22Rv1 (cell line): ENCODE measurements at regions not wholly inside any gene's neighbourhood (a gene's known extent, or its start where the extent isn't known, plus 50 kb on each side); places are given as distances from the start of the nearest gene placed in this dataset.

Source experiments
- H3K27ac ChIP-seq: fragments of 450-650 bp; 2 replicates; pipeline ENCODE4 v1.5.1; 2017
- CTCF ChIP-seq: fragments of 450-650 bp; IDR thresholded peaks from 2 replicates; pipeline ENCODE4 v1.5.1; 2017; ENCODE audit warnings: mild to moderate bottlenecking
- ZFX ChIP-seq: fragments of 450-650 bp; IDR thresholded peaks from 2 replicates; pipeline ENCODE4 v1.6.1; 2017; ENCODE audit warnings: antibody characterized with exemption, borderline replicate concordance

- H3K27ac ChIP-seq, result no peak overlapping the region
- TF ChIP-seq CTCF (no peak), ZFX (no peak)
These were observed 126.9 kb upstream of the KLF6 start for GRCh38 chr10:3911713-3912442.

GRCh38 chr10:3911241-3911640, 126.2 kb upstream of the KLF6 start:
- TF ChIP-seq CTCF (no peak), ZFX (no peak)
- no peak overlapping the region for H3K27ac ChIP-seq

GRCh38 chr10:3909339-3909738, 124.3 kb upstream of the KLF6 start:
- TF ChIP-seq CTCF, result no peak
- TF ChIP-seq ZFX, result no peak

GRCh38 chr10:3908183-3908582, 123.2 kb upstream of the KLF6 start:
- no peak overlapping the region for H3K27ac ChIP-seq
- TF ChIP-seq ZFX (no peak), CTCF (no peak)

More at GRCh38 chr10:3909339-3909738, 124.3 kb upstream of the KLF6 start:
- H3K27ac ChIP-seq, result no peak overlapping the region

GRCh38 chr10:3907514-3907913, 122.5 kb upstream of the KLF6 start:
- no peak overlapping the region for H3K27ac ChIP-seq
- TF ChIP-seq ZFX (no peak), CTCF (no peak)

GRCh38 chr10:3906511-3907111, 121.6 kb upstream of the KLF6 start:
- H3K27ac ChIP-seq, result no peak overlapping the region
- no peak for TF ChIP-seq CTCF

- no peak for TF ChIP-seq ZFX
- no peak for TF ChIP-seq CTCF
- H3K27ac ChIP-seq, result no peak overlapping the region
These were observed 119.5 kb upstream of the KLF6 start for GRCh38 chr10:3904419-3904960.
